NOMO-1 (cell line): ENCODE measurements at regions not wholly inside any gene's neighbourhood (a gene's known extent, or its start where the extent isn't known, plus 50 kb on each side); places are given as distances from the start of the nearest gene placed in this dataset.

ENCODE experiments used
- DNase-seq, 2 experiments: peaks; one replicate each; lab custom pipeline; 2025; ENCODE audit not compliant: unreplicated experiment in 2 of 2; lab: John Stamatoyannopoulos, UW

- DNase-seq, result no peak
These were observed 114.2 kb upstream of the NT5C1B start for GRCh38 chr2:18703555-18703954.

GRCh38 chr2:18701981-18702380 is 112.6 kb upstream of the NT5C1B start:
- DNase-seq, result no peak

GRCh38 chr2:18701546-18701945 is 112.2 kb upstream of the NT5C1B start:
- no peak for DNase-seq

GRCh38 chr2:18690342-18690741 is 101.0 kb upstream of the NT5C1B start:
- no peak for DNase-seq

- DNase-seq, result no peak
These were observed 95.1 kb upstream of the NT5C1B start for GRCh38 chr2:18684206-18685038.

GRCh38 chr2:18682681-18683080 is 93.3 kb upstream of the NT5C1B start:
- DNase-seq, result no peak

GRCh38 chr2:18677280-18677679 is 87.9 kb upstream of the NT5C1B start:
- DNase-seq, result no peak

GRCh38 chr2:18674309-18674708 is 84.9 kb upstream of the NT5C1B start:
- DNase-seq, result no peak

- no peak for DNase-seq
These were observed 82.0 kb upstream of the NT5C1B start for GRCh38 chr2:18671363-18671762.

GRCh38 chr2:18668221-18668620 is 78.9 kb upstream of the NT5C1B start:
- no peak for DNase-seq

- DNase-seq, result no peak
These were observed 75.1 kb upstream of the NT5C1B start for GRCh38 chr2:18664421-18664820.

GRCh38 chr2:18663861-18664260 is 74.5 kb upstream of the NT5C1B start:
- no peak for DNase-seq

- DNase-seq, result no peak
These were observed 73.3 kb upstream of the NT5C1B start for GRCh38 chr2:18662689-18663088.

GRCh38 chr2:18659915-18660314 is 70.5 kb upstream of the NT5C1B start:
- no peak for DNase-seq

- DNase-seq, result no peak
These were observed 66.7 kb upstream of the NT5C1B start for GRCh38 chr2:18656048-18656447.

GRCh38 chr2:18651842-18652774 is 62.7 kb upstream of the NT5C1B start:
- DNase-seq, result no peak

GRCh38 chr2:18650221-18650620 is 60.9 kb upstream of the NT5C1B start:
- DNase-seq, result no peak

GRCh38 chr2:18649502-18650135 is 60.2 kb upstream of the NT5C1B start:
- no peak for DNase-seq

GRCh38 chr2:18648161-18648560 is 58.8 kb upstream of the NT5C1B start:
- no peak for DNase-seq

- no peak for DNase-seq
These were observed 58.4 kb upstream of the NT5C1B start for GRCh38 chr2:18647731-18648130.

- no peak for DNase-seq
These were observed 55.9 kb upstream of the NT5C1B start for GRCh38 chr2:18645315-18645714.
